Fibroblast of skin of right biceps (primary cell): ENCODE measurements at regions not wholly inside any gene's neighbourhood (a gene's known extent, or its start where the extent isn't known, plus 50 kb on each side); places are given as distances from the start of the nearest gene placed in this dataset.
"Not testable (repeated sequence)": the region's sequence is repeated elsewhere in the genome, so short reads cannot be mapped to it uniquely, and the experiment has no call there.

Source experiments
- DNase-seq: peaks from one replicate; pipeline ENCODE4 v3.0.0-alpha.2; 2013

DNA sequence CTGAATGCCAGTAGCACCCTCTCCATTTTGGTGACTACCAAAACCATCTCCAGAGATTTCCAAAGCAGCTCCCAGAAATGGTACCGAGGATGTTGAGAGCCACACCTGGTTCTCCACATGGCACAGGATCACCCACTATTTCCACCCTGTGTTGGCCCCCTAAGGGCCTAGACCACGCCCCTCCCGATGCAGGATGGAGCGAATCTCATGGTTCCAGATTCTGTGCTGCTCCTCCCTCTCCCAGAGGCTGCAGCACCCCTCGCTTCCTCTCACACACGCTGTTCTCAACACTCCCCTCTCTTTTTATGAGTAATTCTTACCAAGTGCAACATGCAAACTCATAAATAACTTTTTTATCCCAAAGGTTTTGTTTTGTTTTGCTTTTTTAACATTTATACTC lies 571.5 kb downstream of the STK39 start:
- no peak for DNase-seq

GRCh38 chr2:167670588-167670987 lies 576.8 kb downstream of the STK39 start:
- no peak for DNase-seq

DNA sequence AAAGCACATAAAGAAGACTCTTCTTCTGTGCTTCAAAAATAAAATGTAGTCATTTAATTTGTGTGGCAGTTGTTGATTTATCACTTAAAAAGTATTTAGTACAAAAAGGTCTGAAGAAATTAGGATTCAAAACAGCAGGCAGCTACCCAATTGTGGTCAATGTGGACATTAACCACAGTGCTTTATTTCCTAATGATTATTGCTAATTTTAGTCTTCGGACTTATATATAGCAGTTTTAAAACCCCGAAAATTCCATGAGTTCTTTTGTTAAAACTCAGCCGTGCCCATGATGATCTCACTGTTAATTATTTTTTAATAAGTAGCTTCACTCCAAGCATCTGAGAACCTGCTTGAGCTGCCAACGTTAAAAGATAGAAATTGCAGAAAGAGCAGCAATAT lies 594.3 kb downstream of the STK39 start:
- no peak for DNase-seq

DNA sequence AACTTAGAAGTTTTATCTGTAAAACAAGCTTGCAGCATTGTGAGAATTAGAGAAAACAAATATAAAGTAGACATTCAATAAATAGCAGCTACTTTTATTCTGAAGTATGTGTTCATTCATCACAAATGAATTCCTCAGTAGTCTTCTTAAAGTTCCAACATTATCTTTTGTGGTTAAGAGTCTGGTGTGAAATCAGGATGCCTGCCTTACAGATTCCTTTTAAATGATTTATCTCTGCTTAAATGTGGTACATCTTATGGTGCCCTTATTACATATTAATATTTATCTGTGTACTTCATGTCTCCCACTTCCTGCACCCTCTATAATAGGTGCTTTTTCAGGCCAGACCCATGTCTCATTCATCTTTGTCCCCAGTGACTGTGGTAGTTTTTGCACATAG lies 595.0 kb downstream of the STK39 start:
- no peak for DNase-seq

GRCh38 chr2:167651406-167652151 lies 595.8 kb downstream of the STK39 start:
- DNase-seq: no peak

- DNase-seq: no peak
Measured at GRCh38 chr2:167646557-167646956, 600.8 kb downstream of the STK39 start.

DNA sequence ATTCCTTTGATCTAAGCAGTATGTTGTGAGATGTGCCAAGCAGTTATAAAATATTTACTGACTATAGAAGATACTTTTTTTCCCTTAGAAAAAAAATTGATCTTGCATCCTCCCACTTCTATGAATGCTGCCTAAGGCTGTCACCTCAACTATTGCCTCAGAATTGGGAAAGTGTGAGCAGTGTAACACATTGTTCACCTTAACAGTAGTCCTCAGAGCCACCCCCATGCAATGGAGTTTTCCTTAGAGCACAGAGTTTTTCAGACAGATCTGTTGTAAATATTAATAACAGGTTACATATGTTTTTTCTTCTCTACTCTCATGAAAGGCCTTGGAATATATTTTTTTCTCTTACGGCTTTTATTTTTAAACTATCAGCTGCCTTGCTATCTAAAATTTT lies 607.3 kb downstream of the STK39 start:
- no peak for DNase-seq

DNA sequence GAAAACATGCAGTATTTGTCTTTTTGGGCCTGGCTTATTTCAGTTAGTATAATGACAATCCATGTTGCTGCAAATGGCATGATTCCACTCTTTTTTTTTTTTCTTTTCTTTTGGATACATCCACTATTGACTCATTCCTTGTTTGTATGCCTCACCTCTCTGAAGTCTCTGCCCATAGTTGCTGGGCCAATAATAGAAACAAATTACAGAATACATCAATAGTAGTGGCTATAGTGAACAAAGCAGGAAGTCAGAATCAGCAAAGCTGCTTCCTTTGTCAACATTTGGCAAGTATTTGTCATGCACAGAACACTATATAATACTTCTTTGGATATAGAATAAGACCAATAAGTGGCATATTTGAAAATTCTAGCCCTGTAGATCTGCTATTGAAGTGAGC lies 609.7 kb downstream of the STK39 start:
- DNase-seq: no peak

DNA sequence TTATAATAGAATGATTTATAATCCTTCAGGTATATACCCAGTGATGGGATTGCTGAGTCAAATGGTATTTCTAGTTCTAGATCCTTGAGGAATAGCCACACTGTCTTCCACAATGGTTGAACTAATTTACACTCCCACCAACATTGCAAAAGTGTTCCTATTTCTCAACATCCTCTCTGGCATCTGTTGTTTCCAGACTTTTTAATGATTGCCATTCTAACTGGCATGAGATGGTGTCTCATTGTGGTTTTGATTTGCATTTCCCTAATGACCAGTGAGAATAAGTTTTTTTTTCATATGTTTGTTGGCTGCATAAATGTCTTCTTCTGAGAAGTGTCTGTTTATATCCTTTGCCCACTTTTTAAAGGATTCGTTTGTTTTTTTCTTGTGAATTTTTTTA lies 615.1 kb downstream of the STK39 start:
- DNase-seq: not testable (repeated sequence)

- DNase-seq: no peak
Measured at GRCh38 chr2:167626961-167627360, 620.4 kb downstream of the STK39 start.

DNA sequence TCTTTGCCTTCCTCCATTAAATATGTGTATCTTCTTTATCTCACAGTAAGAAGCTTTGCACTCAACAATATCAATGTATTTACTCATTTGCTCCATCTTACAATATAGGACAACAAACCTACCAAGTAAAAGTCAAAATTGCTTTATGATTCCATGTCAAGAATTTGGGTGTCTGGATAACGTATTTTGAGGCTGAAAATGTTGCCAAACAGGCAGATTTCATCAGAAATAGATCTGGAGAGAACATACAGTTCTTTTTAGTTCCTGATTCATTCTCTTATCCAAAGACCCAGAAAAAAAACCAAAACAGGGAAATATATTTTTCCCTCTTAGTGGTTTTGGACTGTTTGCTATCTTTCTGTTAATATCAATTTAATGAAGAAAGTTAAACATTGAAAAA lies 621.1 kb downstream of the STK39 start:
- no peak for DNase-seq

DNA sequence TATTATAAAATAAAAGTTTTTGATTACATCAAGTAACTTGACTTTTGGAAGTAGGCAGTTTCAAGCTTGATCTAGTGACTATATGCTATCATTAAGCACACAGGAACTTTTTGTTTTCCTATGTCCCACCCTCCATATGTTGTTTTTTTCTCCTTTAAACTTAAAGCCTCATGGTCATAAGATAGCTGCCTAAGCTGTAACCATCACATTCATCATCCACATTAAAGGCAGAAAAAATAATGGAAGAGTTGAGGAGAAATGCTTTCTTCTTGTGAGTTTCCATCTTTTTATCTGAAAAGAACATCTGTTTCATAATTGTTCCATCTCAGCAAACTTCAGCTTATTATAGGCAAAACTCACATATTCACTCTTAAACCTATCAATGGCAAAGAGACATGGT lies 630.4 kb downstream of the STK39 start:
- DNase-seq: no peak

GRCh38 chr2:167613471-167613870 lies 633.9 kb downstream of the STK39 start:
- DNase-seq: no peak

DNA sequence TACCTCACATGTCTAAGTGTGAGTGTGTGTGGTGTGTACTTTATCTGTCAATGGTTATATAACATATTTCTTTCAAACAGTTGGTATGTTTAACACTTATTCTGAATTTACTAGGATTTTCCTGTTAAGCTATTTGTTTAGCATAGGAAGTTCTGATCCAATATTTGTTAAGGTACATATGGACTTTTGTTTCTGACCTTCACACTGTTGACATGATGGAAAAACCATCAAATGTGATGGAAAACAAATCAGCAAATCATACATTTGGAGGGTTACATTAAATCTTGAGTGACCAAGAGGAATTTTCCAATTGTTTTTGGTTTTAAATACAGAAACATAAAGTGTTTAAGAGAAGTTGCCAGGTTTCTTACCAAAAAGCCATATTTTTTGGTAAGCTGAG lies 638.9 kb downstream of the STK39 start:
- DNase-seq: no peak

DNA sequence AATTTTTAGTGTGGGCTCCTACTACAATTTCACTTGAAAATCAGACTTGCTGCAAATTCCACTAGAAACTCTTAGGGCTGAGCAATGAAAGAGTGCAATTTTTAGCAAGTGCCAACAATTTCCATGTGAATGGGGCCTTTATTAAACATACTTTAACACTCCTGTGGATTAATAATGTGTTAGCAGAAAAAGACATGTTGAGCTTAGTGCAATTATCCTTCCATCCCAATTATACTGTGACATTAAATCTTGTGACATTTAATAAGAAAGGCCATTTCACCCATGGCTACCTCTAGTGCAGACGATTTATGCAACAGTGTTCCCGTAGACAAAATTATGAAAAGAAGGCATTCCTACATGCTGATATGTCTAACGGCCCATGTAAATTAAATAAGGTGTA lies 639.7 kb downstream of the STK39 start:
- no peak for DNase-seq

GRCh38 chr2:167607211-167607610 lies 640.2 kb downstream of the STK39 start:
- DNase-seq: no peak

GRCh38 chr2:167602122-167602521 lies 645.3 kb downstream of the STK39 start:
- no peak for DNase-seq

GRCh38 chr2:167599219-167599618 lies 648.2 kb downstream of the STK39 start:
- no peak for DNase-seq

DNA sequence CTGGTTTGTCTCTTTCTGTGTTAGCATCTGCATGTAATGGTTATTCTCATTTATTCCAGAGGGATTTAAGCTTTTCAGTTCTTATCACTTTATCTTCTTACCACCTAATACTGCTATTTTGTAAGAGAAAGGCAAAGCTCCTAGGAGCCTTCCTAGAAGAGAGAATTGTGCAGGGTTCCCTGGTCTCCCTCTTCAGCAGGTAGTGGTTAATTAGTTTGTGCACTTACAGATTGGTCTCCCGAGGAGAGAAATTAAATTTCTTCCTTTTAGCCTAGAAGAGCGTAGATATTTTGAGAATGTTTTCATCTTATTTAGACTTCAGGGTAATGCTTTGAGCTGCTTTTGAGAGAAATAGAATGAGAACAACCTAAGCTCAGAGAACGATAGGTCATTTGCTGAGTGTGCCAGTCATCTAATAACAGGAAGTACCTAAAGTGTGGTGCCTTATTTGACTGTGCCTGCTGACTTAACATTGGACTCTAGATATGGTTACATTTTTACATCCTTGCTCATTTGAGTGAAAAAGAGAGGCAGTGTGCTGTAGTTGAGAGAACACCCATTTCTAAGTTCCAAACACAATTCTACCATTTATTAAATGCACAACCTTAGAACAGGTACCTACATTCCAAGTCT lies 651.4 kb downstream of the STK39 start:
- DNase-seq: no peak

DNA sequence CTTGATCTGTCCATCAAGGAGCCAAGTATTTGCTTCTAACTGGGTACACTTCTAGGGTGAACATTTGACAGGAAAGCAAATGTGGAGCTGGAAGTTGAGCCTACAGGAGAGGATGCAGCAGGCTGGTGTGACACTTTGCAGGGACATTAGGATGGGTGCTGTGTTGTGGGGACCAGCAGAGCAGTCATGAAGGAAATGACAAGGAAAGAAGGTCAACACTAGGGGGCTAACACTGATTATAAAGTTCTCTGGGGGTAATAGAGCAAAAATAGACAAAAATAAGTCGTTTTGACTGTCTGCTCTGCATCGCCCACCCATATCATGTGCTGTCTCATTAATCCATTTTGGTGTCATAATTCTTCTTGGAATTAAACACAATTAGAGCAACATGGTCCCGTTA lies 652.4 kb downstream of the STK39 start:
- DNase-seq: no peak

DNA sequence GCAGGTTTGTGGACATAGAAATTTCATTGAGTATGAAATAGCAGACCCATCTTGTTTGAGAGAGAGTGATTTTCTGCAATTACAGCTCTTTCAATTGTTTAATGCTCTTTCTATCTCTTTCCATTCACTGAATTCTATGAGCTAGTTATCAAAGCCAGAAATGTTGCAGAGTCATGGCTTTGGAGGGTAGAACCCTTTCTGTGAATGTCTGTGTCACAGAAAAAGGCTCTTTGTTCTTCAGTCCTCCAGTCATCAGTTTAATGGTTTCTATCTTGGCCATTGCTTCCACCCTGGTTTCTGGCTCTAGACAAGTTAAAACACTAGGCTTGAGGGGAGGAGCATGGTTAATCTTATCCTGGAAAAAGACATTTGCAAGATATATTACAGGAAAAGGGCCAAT lies 655.0 kb downstream of the STK39 start:
- DNase-seq: no peak

- no peak for DNase-seq
Measured at GRCh38 chr2:167582619-167583018, 664.8 kb downstream of the STK39 start.

DNA sequence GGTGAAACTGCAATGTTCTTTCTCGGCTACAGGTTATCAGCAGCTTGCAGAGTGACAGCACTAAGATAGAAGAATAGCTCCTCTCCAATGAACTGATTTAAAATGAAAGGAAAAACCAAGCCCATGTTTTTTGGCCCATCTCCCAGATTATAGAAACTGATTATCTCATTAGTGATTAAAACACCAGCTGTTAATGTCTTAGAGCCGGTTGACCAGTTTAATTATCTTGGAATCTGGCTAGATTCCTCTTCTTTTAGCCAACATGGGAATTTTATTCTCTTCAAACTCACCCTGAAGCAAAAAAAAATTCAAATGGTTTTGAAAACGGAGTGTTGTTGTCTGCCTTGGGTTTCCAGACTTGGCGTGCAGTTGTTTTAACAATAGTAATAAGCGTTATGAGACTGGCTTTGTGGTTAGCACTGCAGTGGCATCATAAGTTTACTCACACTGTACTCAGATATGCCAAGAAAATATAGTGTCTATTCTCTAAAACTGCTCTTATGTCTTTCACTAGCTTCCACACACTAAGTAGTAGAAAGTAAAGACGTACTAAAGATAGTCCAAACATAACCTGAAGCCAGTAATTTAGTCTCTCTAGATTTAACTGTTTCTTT lies 665.3 kb downstream of the STK39 start:
- DNase-seq: no peak

DNA sequence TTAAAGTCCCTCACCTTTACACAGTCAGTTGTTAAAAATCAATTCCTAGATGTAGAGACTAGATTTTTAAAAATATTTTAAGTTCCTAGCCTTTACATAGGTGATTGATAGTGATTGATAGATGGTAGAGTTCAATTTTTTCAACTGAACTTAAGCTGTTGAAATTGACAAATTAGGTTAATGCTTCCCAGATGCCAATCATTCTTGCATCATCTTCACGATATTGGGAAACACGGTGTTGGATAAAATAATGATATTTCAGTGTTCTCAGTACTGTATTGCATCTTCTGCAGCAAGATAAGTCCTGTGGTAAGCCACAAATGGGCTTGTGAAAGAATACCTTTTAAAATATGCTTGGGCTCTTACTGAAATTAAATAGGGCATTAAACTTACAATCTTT lies 667.6 kb downstream of the STK39 start:
- DNase-seq: no peak

DNA sequence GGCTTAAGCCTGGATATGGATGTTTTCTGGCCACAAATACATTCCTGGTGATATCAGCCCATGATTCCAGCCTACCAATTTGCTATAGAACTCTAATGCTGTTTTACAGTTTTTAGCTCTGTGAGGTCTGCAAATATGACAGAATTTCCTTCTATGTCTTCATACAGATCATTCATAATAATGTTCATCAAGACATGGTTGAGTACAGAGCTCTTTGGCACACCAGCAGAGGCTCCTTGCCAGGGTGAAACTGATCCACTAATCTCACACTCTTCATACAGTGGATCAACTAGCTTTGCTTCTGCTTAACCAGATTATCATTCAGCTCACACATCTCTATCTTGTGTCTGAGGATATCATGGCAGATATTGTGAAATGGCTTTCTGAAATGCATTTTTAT lies 672.1 kb downstream of the STK39 start:
- no peak for DNase-seq
